ENCODE measurements at regions not wholly inside any gene's neighbourhood (a gene's known extent, or its start where the extent isn't known, plus 50 kb on each side); places are given as distances from the start of the nearest gene placed in this dataset.

DNA sequence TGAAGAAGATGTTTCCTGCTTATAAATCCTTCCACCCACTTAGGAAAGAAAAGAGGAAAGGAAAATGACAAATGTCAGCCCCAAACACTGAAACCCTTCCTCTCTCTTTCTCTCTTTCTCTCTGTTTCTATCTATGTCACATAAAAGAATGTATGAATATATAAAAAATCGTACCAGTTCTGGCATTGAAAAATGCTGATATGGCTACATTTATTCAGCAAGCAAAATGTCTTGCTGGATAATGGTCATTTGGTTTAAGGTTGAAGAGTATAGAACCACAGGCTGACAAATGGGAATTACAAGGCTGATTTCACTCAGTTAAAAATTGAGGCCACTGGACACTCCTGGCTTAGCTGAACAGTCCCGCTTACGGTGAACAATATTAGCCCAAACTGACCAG lies 335.9 kb downstream of the PARP8 start:
- Histone ChIP-seq H2AK5ac (ENCODE audit: low read length, severe bottlenecking) (no peak overlapping the region), H2BK12ac (ENCODE audit: low read length in 2 of 2) (no peak overlapping the region), H3K23ac (ENCODE audit: low read length in 2 of 2) (no peak overlapping the region), H3K4ac (ENCODE audit: low read depth in 1 of 2, low read length in 2 of 2) (no peak overlapping the region), H3K18ac (ENCODE audit: low read depth in 1 of 2, low read length in 2 of 2) (no peak overlapping the region), H4K8ac (ENCODE audit: low read length) (no peak overlapping the region), H3K27ac (ENCODE audit: low read length, poor library complexity, severe bottlenecking) (no peak overlapping the region), H3K9me3 (ENCODE audit: control insufficient read depth, low read length) (no peaks in the 10 kb centered on the region), H2BK5ac (ENCODE audit: low read depth, low read length, poor library complexity, severe bottlenecking) (no peak overlapping the region), H3K79me1 (replicated peaks; ENCODE audit: low read length, poor library complexity, severe bottlenecking) (no peaks in the 10 kb centered on the region), H3K27me3 (ENCODE audit: control insufficient read depth in 1 of 2, insufficient read depth in 1 of 2, low read length in 2 of 2) (no peaks in the 10 kb centered on the region), H3K36me3 (ENCODE audit: control insufficient read depth in 1 of 2, insufficient read depth in 2 of 2, low read depth in 1 of 2, low read length in 2 of 2) (no peaks in the 10 kb centered on the region), H3K9ac (ENCODE audit: low read length) (no peak overlapping the region), H4K91ac (ENCODE audit: low read length) (no peak overlapping the region), H3K4me3 (ENCODE audit: insufficient read depth in 1 of 2, low read depth in 1 of 2, low read length in 2 of 2) (no peak overlapping the region), H3K4me1 (ENCODE audit: control insufficient read depth, insufficient read depth, low read depth, low read length) (no peaks in the 10 kb centered on the region), H2BK15ac (ENCODE audit: low read depth, poor library complexity, severe bottlenecking) (no peak overlapping the region), H2AFZ (ENCODE audit: low read depth, low read length) (no peak overlapping the region), H2BK120ac (ENCODE audit: low read depth, low read length) (no peak overlapping the region), H3K4me2 (ENCODE audit: low read length, poor library complexity, severe bottlenecking) (no peak overlapping the region), H3K14ac (ENCODE audit: low read length in 2 of 2) (no peak overlapping the region)
- WGBS, result 87% methylated on average over 3 of the region's 3 CpGs
- no peak for DNase-seq

DNA sequence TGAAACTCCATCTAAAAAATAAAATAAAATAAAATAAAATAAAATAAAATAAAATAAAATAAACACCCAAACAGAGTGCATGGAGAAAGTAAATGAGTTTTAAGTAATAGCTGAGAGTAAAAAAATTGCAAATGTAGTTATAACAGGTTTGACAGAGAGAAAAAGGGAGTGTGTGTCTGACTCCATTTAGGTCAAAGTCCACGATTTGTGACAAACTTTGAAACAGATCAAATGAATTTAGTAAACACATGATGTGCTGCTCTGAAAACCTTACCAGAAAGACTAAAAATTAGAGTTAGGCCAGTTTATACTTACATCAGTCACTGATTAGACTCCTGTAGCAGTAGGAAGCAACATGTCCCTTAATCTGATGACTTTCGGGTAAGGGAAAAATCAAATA lies 346.6 kb downstream of the PARP8 start:
- no peak overlapping the region for H3K14ac ChIP-seq (ENCODE audit: low read length in 2 of 2)
- no peak overlapping the region for H3K27ac ChIP-seq (ENCODE audit: low read length, poor library complexity, severe bottlenecking)
- WGBS, result 81% methylated on average over 2 of the region's 2 CpGs
- no peaks in the 10 kb centered on the region for H3K4me1 ChIP-seq (ENCODE audit: control insufficient read depth, insufficient read depth, low read depth, low read length)
- H3K23ac ChIP-seq (ENCODE audit: low read length in 2 of 2), result no peak overlapping the region
- no peak overlapping the region for H3K9ac ChIP-seq (ENCODE audit: low read length)
- no peaks in the 10 kb centered on the region for H3K79me1 ChIP-seq (replicated peaks; ENCODE audit: low read length, poor library complexity, severe bottlenecking)
- H3K27me3 ChIP-seq (ENCODE audit: control insufficient read depth in 1 of 2, insufficient read depth in 1 of 2, low read length in 2 of 2), result no peaks in the 10 kb centered on the region
- H4K91ac ChIP-seq (ENCODE audit: low read length), result no peak overlapping the region
- no peak overlapping the region for H2BK15ac ChIP-seq (ENCODE audit: low read depth, poor library complexity, severe bottlenecking)
- no peak overlapping the region for H3K4me3 ChIP-seq (ENCODE audit: insufficient read depth in 1 of 2, low read depth in 1 of 2, low read length in 2 of 2)
- no peaks in the 10 kb centered on the region for H3K36me3 ChIP-seq (ENCODE audit: control insufficient read depth in 1 of 2, insufficient read depth in 2 of 2, low read depth in 1 of 2, low read length in 2 of 2)
- no peak overlapping the region for H2BK12ac ChIP-seq (ENCODE audit: low read length in 2 of 2)
- H3K4me2 ChIP-seq (ENCODE audit: low read length, poor library complexity, severe bottlenecking), result no peak overlapping the region
- no peak overlapping the region for H3K4ac ChIP-seq (ENCODE audit: low read depth in 1 of 2, low read length in 2 of 2)
- no peak overlapping the region for H2BK120ac ChIP-seq (ENCODE audit: low read depth, low read length)
- no peak overlapping the region for H2AK5ac ChIP-seq (ENCODE audit: low read length, severe bottlenecking)
- no peak overlapping the region for H3K18ac ChIP-seq (ENCODE audit: low read depth in 1 of 2, low read length in 2 of 2)
- H2BK5ac ChIP-seq (ENCODE audit: low read depth, low read length, poor library complexity, severe bottlenecking), result no peak overlapping the region
- H2AFZ ChIP-seq (ENCODE audit: low read depth, low read length), result no peak overlapping the region
- no peak for DNase-seq
- no peak overlapping the region for H4K8ac ChIP-seq (ENCODE audit: low read length)
- no peaks in the 10 kb centered on the region for H3K9me3 ChIP-seq (ENCODE audit: control insufficient read depth, low read length)

DNA sequence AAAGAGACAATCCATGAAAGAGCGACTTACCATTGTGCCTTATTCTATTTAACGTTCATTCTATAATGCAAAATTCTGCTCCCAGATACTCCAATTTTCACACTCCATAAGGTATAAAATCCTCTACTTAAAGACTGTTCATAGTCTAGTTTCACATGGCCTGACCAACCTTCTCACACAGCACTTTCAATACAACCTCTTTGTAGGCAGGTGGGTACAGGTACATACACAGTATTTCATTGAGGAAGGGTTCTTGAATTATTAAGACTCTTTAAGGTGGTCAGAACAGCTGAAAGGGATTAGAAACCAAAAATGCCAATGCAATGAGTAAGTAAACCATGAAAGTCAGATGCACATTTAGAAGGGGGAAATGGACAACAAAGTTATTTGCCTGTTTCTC lies 352.0 kb downstream of the PARP8 start:
- Histone ChIP-seq H3K36me3 (ENCODE audit: control insufficient read depth in 1 of 2, insufficient read depth in 2 of 2, low read depth in 1 of 2, low read length in 2 of 2) (no peaks in the 10 kb centered on the region), H3K4me2 (ENCODE audit: low read length, poor library complexity, severe bottlenecking) (no peak overlapping the region), H3K4me1 (ENCODE audit: control insufficient read depth, insufficient read depth, low read depth, low read length) (no peaks in the 10 kb centered on the region), H2BK15ac (ENCODE audit: low read depth, poor library complexity, severe bottlenecking) (no peak overlapping the region), H4K8ac (ENCODE audit: low read length) (no peak overlapping the region), H2BK5ac (ENCODE audit: low read depth, low read length, poor library complexity, severe bottlenecking) (no peak overlapping the region), H4K91ac (ENCODE audit: low read length) (no peak overlapping the region), H2AFZ (ENCODE audit: low read depth, low read length) (no peak overlapping the region), H3K9me3 (ENCODE audit: control insufficient read depth, low read length) (no peaks in the 10 kb centered on the region), H3K4ac (ENCODE audit: low read depth in 1 of 2, low read length in 2 of 2) (no peak overlapping the region), H2BK120ac (ENCODE audit: low read depth, low read length) (no peak overlapping the region), H3K27ac (ENCODE audit: low read length, poor library complexity, severe bottlenecking) (no peak overlapping the region), H3K9ac (ENCODE audit: low read length) (no peak overlapping the region), H2AK5ac (ENCODE audit: low read length, severe bottlenecking) (no peak overlapping the region), H3K23ac (ENCODE audit: low read length in 2 of 2) (no peak overlapping the region), H3K14ac (ENCODE audit: low read length in 2 of 2) (no peak overlapping the region), H2BK12ac (ENCODE audit: low read length in 2 of 2) (no peak overlapping the region), H3K79me1 (replicated peaks; ENCODE audit: low read length, poor library complexity, severe bottlenecking) (no peaks in the 10 kb centered on the region), H3K4me3 (ENCODE audit: insufficient read depth in 1 of 2, low read depth in 1 of 2, low read length in 2 of 2) (no peak overlapping the region), H3K27me3 (ENCODE audit: control insufficient read depth in 1 of 2, insufficient read depth in 1 of 2, low read length in 2 of 2) (no peaks in the 10 kb centered on the region), H3K18ac (ENCODE audit: low read depth in 1 of 2, low read length in 2 of 2) (no peak overlapping the region)
- WGBS, result 95% methylated on average over 2 of the region's 2 CpGs
- DNase-seq, result no peak

DNA sequence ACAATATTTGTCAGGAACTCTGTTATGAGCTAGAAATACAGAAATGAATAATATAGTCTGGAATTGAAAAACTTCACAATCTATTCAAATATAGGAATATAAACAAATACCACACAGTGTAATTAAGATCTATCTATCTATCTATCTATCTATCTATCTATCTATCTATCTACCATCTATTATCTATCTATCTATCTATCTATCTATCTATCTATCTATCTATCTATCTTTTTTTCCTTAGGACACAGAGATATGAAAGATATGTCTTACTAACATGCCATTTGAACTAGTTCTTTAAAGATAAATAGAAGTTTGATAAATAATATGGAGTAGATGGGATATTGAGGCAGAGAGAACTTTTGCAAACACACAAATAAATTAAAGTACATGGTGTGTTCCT lies 357.8 kb downstream of the PARP8 start:
- Histone ChIP-seq H3K4me2 (ENCODE audit: low read length, poor library complexity, severe bottlenecking) (no peak overlapping the region), H3K23ac (ENCODE audit: low read length in 2 of 2) (no peak overlapping the region), H4K8ac (ENCODE audit: low read length) (no peak overlapping the region), H2BK12ac (ENCODE audit: low read length in 2 of 2) (no peak overlapping the region), H3K79me1 (replicated peaks; ENCODE audit: low read length, poor library complexity, severe bottlenecking) (no peaks in the 10 kb centered on the region), H4K91ac (ENCODE audit: low read length) (no peak overlapping the region), H2AFZ (ENCODE audit: low read depth, low read length) (no peak overlapping the region), H2BK120ac (ENCODE audit: low read depth, low read length) (no peak overlapping the region), H3K27ac (ENCODE audit: low read length, poor library complexity, severe bottlenecking) (no peak overlapping the region), H2BK15ac (ENCODE audit: low read depth, poor library complexity, severe bottlenecking) (no peak overlapping the region), H3K14ac (ENCODE audit: low read length in 2 of 2) (no peak overlapping the region), H3K4me1 (ENCODE audit: control insufficient read depth, insufficient read depth, low read depth, low read length) (no peaks in the 10 kb centered on the region), H2AK5ac (ENCODE audit: low read length, severe bottlenecking) (no peak overlapping the region), H3K9ac (ENCODE audit: low read length) (no peak overlapping the region), H3K9me3 (ENCODE audit: control insufficient read depth, low read length) (no peaks in the 10 kb centered on the region), H2BK5ac (ENCODE audit: low read depth, low read length, poor library complexity, severe bottlenecking) (no peak overlapping the region), H3K27me3 (ENCODE audit: control insufficient read depth in 1 of 2, insufficient read depth in 1 of 2, low read length in 2 of 2) (no peaks in the 10 kb centered on the region), H3K36me3 (ENCODE audit: control insufficient read depth in 1 of 2, insufficient read depth in 2 of 2, low read depth in 1 of 2, low read length in 2 of 2) (no peaks in the 10 kb centered on the region), H3K18ac (ENCODE audit: low read depth in 1 of 2, low read length in 2 of 2) (no peak overlapping the region), H3K4ac (ENCODE audit: low read depth in 1 of 2, low read length in 2 of 2) (no peak overlapping the region), H3K4me3 (ENCODE audit: insufficient read depth in 1 of 2, low read depth in 1 of 2, low read length in 2 of 2) (no peak overlapping the region)
- no peak for DNase-seq
